ENCODE measurements at regions not wholly inside any gene's neighbourhood (a gene's known extent, or its start where the extent isn't known, plus 50 kb on each side); places are given as distances from the start of the nearest gene placed in this dataset. TPM values are rescaled to one million over a fixed set of nuclear protein-coding genes. Genes with fewer than 3 reads are reported as not detected.
A peak's percentile ranks its signal among the peaks of the same experiment; 100 is the strongest.
"Not testable (repeated sequence)": the region's sequence is repeated elsewhere in the genome, so short reads cannot be mapped to it uniquely, and the experiment has no call there.

DNA sequence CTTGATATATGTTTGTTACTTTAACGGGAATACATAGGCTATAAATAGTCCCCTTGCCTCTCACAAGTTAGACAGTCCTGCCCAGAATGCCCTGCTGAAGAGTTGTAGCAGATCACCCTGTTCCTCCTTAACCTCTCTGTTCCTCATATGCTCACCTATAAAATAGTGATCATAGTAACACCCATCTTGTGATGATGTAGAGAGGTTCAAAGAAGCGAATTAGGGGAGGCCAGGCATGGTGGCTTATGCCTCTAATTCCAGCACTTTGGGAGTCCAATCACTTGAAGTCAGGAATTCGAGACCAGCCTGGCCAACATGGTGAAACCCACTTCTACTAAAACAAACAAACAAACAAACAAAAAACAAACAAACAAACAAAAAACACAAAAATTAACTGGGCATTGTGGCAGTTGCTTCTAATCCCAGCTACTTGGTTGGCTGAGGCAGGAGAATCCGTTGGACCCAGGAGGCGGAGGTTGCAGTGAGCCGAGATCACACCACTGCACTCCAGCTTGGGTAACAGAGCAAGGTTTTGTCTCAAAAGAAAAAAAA is 518.5 kb upstream of the TPTE start:
- not testable (repeated sequence) for H3K27ac ChIP-seq (ENCODE audit: low read depth in 1 of 2, low read length in 2 of 2); H3K27me3 ChIP-seq (ENCODE audit: control insufficient read depth in 4 of 4, insufficient read depth in 4 of 4, low read length in 3 of 4); H3K4me1 ChIP-seq (ENCODE audit: control insufficient read depth in 4 of 4, insufficient read depth in 4 of 4, low read length in 3 of 4); H3K9me3 ChIP-seq (ENCODE audit: control insufficient read depth in 4 of 4, low read length in 3 of 4); H3K36me3 ChIP-seq (ENCODE audit: control insufficient read depth in 4 of 4, insufficient read depth in 3 of 4, low read depth in 1 of 4, low read length in 3 of 4); H3K4me3 ChIP-seq (ENCODE audit: low read depth in 1 of 3, low read length in 3 of 3); DNase-seq (ENCODE audit: low spot score); H3K9ac ChIP-seq (ENCODE audit: low read depth in 1 of 2, low read length in 2 of 2)
- 47% methylated on average over 5 of the region's 6 CpGs for WGBS

DNA sequence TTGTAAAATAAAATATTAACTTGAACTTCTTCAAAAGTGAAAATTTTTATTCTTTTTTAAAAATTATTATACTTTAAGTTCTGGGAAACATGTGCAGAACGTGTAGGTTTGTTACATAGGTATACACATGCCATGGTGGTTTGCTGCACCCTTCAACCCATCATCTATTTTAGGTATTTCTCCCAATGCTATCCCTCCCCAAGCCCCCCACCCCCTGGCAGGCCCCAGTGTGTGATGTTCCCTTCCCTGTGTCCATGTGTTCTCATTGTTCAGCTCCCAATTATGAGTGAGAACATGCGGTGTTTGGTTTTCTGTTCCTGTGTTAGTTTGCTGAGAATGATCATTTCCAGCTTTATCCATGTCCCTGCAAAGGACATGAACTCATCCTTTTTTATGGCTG is 515.6 kb upstream of the TPTE start:
- 50% methylated on average over 2 of the region's 2 CpGs for WGBS
- not testable (repeated sequence) for H3K27ac ChIP-seq (ENCODE audit: low read depth in 1 of 2, low read length in 2 of 2); H3K4me1 ChIP-seq (ENCODE audit: control insufficient read depth in 4 of 4, insufficient read depth in 4 of 4, low read length in 3 of 4); DNase-seq (ENCODE audit: low spot score); H3K36me3 ChIP-seq (ENCODE audit: control insufficient read depth in 4 of 4, insufficient read depth in 3 of 4, low read depth in 1 of 4, low read length in 3 of 4); H3K27me3 ChIP-seq (ENCODE audit: control insufficient read depth in 4 of 4, insufficient read depth in 4 of 4, low read length in 3 of 4); H3K9me3 ChIP-seq (ENCODE audit: control insufficient read depth in 4 of 4, low read length in 3 of 4); H3K4me3 ChIP-seq (ENCODE audit: low read depth in 1 of 3, low read length in 3 of 3); H3K9ac ChIP-seq (ENCODE audit: low read depth in 1 of 2, low read length in 2 of 2)

DNA sequence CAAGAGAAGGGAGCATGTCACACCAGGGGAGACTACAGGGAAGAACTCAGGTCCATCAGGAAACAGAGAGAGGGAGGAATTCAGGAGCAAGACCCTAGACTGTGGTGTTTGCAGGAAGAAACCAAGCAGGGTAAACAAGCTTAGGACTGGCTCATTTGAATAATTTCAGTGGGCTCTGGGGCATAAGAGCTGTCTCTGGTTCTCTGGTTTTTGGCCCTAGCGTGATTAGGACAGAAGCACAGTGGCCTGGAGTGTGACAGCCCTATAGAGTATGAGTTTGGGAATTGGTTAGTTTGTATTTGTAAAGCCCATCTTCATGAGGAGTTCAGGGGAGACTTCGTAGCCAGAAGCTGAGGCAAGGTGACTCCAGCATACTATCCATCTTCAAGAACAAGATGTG is 504.4 kb upstream of the TPTE start:
- 35% methylated on average over 2 of the region's 2 CpGs for WGBS
- not testable (repeated sequence) for H3K9ac ChIP-seq (ENCODE audit: low read depth in 1 of 2, low read length in 2 of 2); H3K4me1 ChIP-seq (ENCODE audit: control insufficient read depth in 4 of 4, insufficient read depth in 4 of 4, low read length in 3 of 4); H3K4me3 ChIP-seq (ENCODE audit: low read depth in 1 of 3, low read length in 3 of 3); H3K9me3 ChIP-seq (ENCODE audit: control insufficient read depth in 4 of 4, low read length in 3 of 4); DNase-seq (ENCODE audit: low spot score); H3K27ac ChIP-seq (ENCODE audit: low read depth in 1 of 2, low read length in 2 of 2); H3K27me3 ChIP-seq (ENCODE audit: control insufficient read depth in 4 of 4, insufficient read depth in 4 of 4, low read length in 3 of 4); H3K36me3 ChIP-seq (ENCODE audit: control insufficient read depth in 4 of 4, insufficient read depth in 3 of 4, low read depth in 1 of 4, low read length in 3 of 4)

DNA sequence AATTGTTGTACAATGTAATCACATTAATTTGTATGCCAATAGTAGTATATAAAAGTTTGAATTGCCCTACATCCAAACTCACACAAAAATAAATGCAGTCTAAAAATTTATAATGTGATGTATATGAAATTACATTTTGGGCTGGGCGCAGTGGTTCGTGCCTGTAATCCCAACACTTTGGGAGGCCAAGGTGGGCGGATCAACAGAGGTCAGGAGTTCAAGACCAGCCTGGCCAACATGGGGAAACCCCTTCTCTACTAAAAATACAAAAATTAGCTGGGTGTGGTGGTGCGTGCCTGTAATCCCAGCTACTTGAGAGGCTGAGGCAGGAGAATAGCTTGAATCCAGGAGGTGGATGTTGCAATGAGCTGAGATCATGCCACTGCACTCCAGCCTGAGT is 503.6 kb upstream of the TPTE start:
- WGBS, result 56% methylated on average over 4 of the region's 4 CpGs
- not testable (repeated sequence) for H3K36me3 ChIP-seq (ENCODE audit: control insufficient read depth in 4 of 4, insufficient read depth in 3 of 4, low read depth in 1 of 4, low read length in 3 of 4); H3K27ac ChIP-seq (ENCODE audit: low read depth in 1 of 2, low read length in 2 of 2); H3K9ac ChIP-seq (ENCODE audit: low read depth in 1 of 2, low read length in 2 of 2); H3K4me3 ChIP-seq (ENCODE audit: low read depth in 1 of 3, low read length in 3 of 3); H3K27me3 ChIP-seq (ENCODE audit: control insufficient read depth in 4 of 4, insufficient read depth in 4 of 4, low read length in 3 of 4); H3K4me1 ChIP-seq (ENCODE audit: control insufficient read depth in 4 of 4, insufficient read depth in 4 of 4, low read length in 3 of 4); DNase-seq (ENCODE audit: low spot score); H3K9me3 ChIP-seq (ENCODE audit: control insufficient read depth in 4 of 4, low read length in 3 of 4)

DNA sequence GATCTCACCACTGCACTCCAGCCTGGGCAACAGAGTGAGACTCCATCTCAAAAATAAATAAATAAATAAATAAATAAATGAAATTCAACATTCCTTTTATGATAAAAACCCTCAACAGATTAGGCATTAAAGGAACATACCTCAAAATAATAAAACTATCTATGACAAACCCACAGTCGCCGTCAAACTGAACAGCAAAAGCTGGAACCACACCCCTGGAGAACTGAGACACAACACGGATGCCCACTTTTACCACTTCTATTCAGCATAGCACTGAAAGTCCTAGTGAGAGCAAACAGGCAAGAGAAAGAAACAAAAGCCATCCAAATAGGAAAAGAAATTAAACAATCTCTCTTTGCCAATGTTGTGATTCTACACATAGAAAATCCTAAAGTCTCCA is 499.9 kb upstream of the TPTE start:
- not testable (repeated sequence) for H3K9ac ChIP-seq (ENCODE audit: low read depth in 1 of 2, low read length in 2 of 2); H3K4me1 ChIP-seq (ENCODE audit: control insufficient read depth in 4 of 4, insufficient read depth in 4 of 4, low read length in 3 of 4); H3K4me3 ChIP-seq (ENCODE audit: low read depth in 1 of 3, low read length in 3 of 3); H3K9me3 ChIP-seq (ENCODE audit: control insufficient read depth in 4 of 4, low read length in 3 of 4); H3K36me3 ChIP-seq (ENCODE audit: control insufficient read depth in 4 of 4, insufficient read depth in 3 of 4, low read depth in 1 of 4, low read length in 3 of 4); H3K27ac ChIP-seq (ENCODE audit: low read depth in 1 of 2, low read length in 2 of 2); DNase-seq (ENCODE audit: low spot score); H3K27me3 ChIP-seq (ENCODE audit: control insufficient read depth in 4 of 4, insufficient read depth in 4 of 4, low read length in 3 of 4)
- 57% methylated on average over 3 of the region's 3 CpGs for WGBS

DNA sequence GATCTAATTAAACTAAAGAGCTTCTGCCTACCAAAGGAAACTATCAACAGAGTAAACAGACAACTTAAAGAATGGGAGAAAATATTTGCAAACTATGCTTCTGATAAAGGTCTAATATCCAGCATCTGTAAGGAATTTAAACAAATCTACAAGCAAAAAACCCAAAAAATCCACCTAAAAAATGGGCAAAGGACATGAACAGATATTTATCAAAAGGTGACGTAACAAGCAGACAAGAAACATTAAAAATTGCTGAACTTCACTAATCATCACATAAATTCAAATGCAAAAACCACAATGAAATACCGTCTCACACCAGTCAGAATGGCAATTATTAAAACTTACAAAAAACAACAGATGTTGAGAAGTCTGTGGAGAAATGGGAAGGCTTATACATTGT is 498.6 kb upstream of the TPTE start:
- H3K4me3 ChIP-seq (ENCODE audit: low read depth in 1 of 3, low read length in 3 of 3); DNase-seq (ENCODE audit: low spot score); H3K4me1 ChIP-seq (ENCODE audit: control insufficient read depth in 4 of 4, insufficient read depth in 4 of 4, low read length in 3 of 4); H3K36me3 ChIP-seq (ENCODE audit: control insufficient read depth in 4 of 4, insufficient read depth in 3 of 4, low read depth in 1 of 4, low read length in 3 of 4); H3K9ac ChIP-seq (ENCODE audit: low read depth in 1 of 2, low read length in 2 of 2); H3K27me3 ChIP-seq (ENCODE audit: control insufficient read depth in 4 of 4, insufficient read depth in 4 of 4, low read length in 3 of 4); H3K9me3 ChIP-seq (ENCODE audit: control insufficient read depth in 4 of 4, low read length in 3 of 4); H3K27ac ChIP-seq (ENCODE audit: low read depth in 1 of 2, low read length in 2 of 2): not testable (repeated sequence)
- 57% methylated on average over 2 of the region's 2 CpGs for WGBS

Small RNAs in the stretch of these regions (small RNA-seq; reads per million reads assigned to genes)
- gene AC018692.3 (not detected), gene RF00003 (0.71 reads per million, percentile 69 among the genes with 10 or more reads in this experiment), gene RF00156 (not detected), gene RN7SL52P (not detected)
